ENCODE measurements at regions not wholly inside any gene's neighbourhood (a gene's known extent, or its start where the extent isn't known, plus 50 kb on each side); places are given as distances from the start of the nearest gene placed in this dataset.

- 32 to 38% methylated on average over 5 of the region's 5 CpGs for WGBS, 2 experiments (ENCODE audit: low coverage in 1 of 2, low lambda C conversion rate in 2 of 2, missing lambda C conversion rate in 2 of 2)
Measured at GRCh38 chr5:17806818-17807468, 172.7 kb downstream of the TAF11L14 start.

GRCh38 chr5:17808566-17808965 lies 174.3 kb downstream of the TAF11L14 start:
- no peaks in the 10 kb centered on the region for H3K9me3 ChIP-seq (ENCODE audit: low read depth)
- no peaks in the 10 kb centered on the region for H3F3A ChIP-seq (ENCODE audit: insufficient read depth)
- no peaks in the 10 kb centered on the region for H3K79me2 ChIP-seq (ENCODE audit: insufficient read depth)
- H3K9ac ChIP-seq: no peak overlapping the region
- no peaks in the 10 kb centered on the region for H3K27me3 ChIP-seq (replicated peaks; ENCODE audit: insufficient read depth)
- no peaks in the 10 kb centered on the region for H4K20me1 ChIP-seq (ENCODE audit: insufficient read depth)
- no peaks in the 10 kb centered on the region for H3K9me2 ChIP-seq (ENCODE audit: insufficient read depth)
- DNase-seq: no peak
- H3K4me1 ChIP-seq (ENCODE audit: insufficient read depth): no peaks in the 10 kb centered on the region
- no peaks in the 10 kb centered on the region for H3K36me3 ChIP-seq (ENCODE audit: low read depth)
- WGBS, 2 experiments (ENCODE audit: low coverage in 1 of 2, low lambda C conversion rate in 2 of 2, missing lambda C conversion rate in 2 of 2): 82% methylated on average over 2 of the region's 2 CpGs
- no peak overlapping the region for H3K4me3 ChIP-seq
- in situ Hi-C loops (cut with MboI): no loop called here
- no peak overlapping the region for H2AFZ ChIP-seq
- no peak overlapping the region for H3K27ac ChIP-seq
- TF ChIP-seq EZH2 (IDR thresholded peaks at IDR 0.05; ENCODE audit: insufficient read depth, poor library complexity, severe bottlenecking) (no peak), EZH2phosphoT487 (IDR thresholded peaks at IDR 0.05; ENCODE audit: insufficient read depth, low read depth) (no peak)
- H3K4me2 ChIP-seq (ENCODE audit: unreplicated experiment): no peak overlapping the region

More at GRCh38 chr5:17806818-17807468, 172.7 kb downstream of the TAF11L14 start:
- H2AFZ ChIP-seq: no peak overlapping the region
- no peak overlapping the region for H3K9ac ChIP-seq
- H3F3A ChIP-seq (ENCODE audit: insufficient read depth): no peaks in the 10 kb centered on the region
- H3K4me3 ChIP-seq: no peak overlapping the region
- no peak overlapping the region for H3K27ac ChIP-seq
- H3K36me3 ChIP-seq (ENCODE audit: low read depth): no peaks in the 10 kb centered on the region
- TF ChIP-seq EZH2 (IDR thresholded peaks at IDR 0.05; ENCODE audit: insufficient read depth, poor library complexity, severe bottlenecking) (no peak), EZH2phosphoT487 (IDR thresholded peaks at IDR 0.05; ENCODE audit: insufficient read depth, low read depth) (no peak)
- in situ Hi-C loops (cut with MboI): no loop called here
- H3K9me3 ChIP-seq (ENCODE audit: low read depth): no peaks in the 10 kb centered on the region
- H3K79me2 ChIP-seq (ENCODE audit: insufficient read depth): no peaks in the 10 kb centered on the region
- no peaks in the 10 kb centered on the region for H4K20me1 ChIP-seq (ENCODE audit: insufficient read depth)
- no peak for DNase-seq
- no peaks in the 10 kb centered on the region for H3K9me2 ChIP-seq (ENCODE audit: insufficient read depth)
- no peaks in the 10 kb centered on the region; the same call in 1 of the 2 replicates for H3K27me3 ChIP-seq (replicated peaks; ENCODE audit: insufficient read depth)
- no peak overlapping the region for H3K4me2 ChIP-seq (ENCODE audit: unreplicated experiment)
- H3K4me1 ChIP-seq (ENCODE audit: insufficient read depth): no peaks in the 10 kb centered on the region

- no peak overlapping the region for H3K4me3 ChIP-seq
- no peaks in the 10 kb centered on the region for H3K27me3 ChIP-seq (replicated peaks; ENCODE audit: insufficient read depth)
Measured at GRCh38 chr5:17810734-17811133, 176.5 kb downstream of the TAF11L14 start.

GRCh38 chr5:17813214-17813613 lies 179.0 kb downstream of the TAF11L14 start:
- no peak for DNase-seq
- H3K4me1 ChIP-seq (ENCODE audit: insufficient read depth): no peaks in the 10 kb centered on the region
- H3K4me3 ChIP-seq: no peak overlapping the region
- no peaks in the 10 kb centered on the region for H3K79me2 ChIP-seq (ENCODE audit: insufficient read depth)
- no peak overlapping the region for H2AFZ ChIP-seq
- no peaks in the 10 kb centered on the region for H3K36me3 ChIP-seq (ENCODE audit: low read depth)
- no peaks in the 10 kb centered on the region for H4K20me1 ChIP-seq (ENCODE audit: insufficient read depth)
- no peaks in the 10 kb centered on the region for H3K9me3 ChIP-seq (ENCODE audit: low read depth)
- H3K4me2 ChIP-seq (ENCODE audit: unreplicated experiment): no peak overlapping the region
- H3K9ac ChIP-seq: no peak overlapping the region
- WGBS, 2 experiments (ENCODE audit: low coverage in 1 of 2, low lambda C conversion rate in 2 of 2, missing lambda C conversion rate in 2 of 2): 62 to 63% methylated on average over 5 of the region's 5 CpGs
- TF ChIP-seq EZH2phosphoT487 (IDR thresholded peaks at IDR 0.05; ENCODE audit: insufficient read depth, low read depth) (no peak), EZH2 (IDR thresholded peaks at IDR 0.05; ENCODE audit: insufficient read depth, poor library complexity, severe bottlenecking) (no peak)
- H3K27ac ChIP-seq: no peak overlapping the region
- no peaks in the 10 kb centered on the region for H3K9me2 ChIP-seq (ENCODE audit: insufficient read depth)
- H3K27me3 ChIP-seq (replicated peaks; ENCODE audit: insufficient read depth): no peaks in the 10 kb centered on the region
- in situ Hi-C loops (cut with MboI): no loop called here
- no peaks in the 10 kb centered on the region for H3F3A ChIP-seq (ENCODE audit: insufficient read depth)

More at GRCh38 chr5:17810734-17811133, 176.5 kb downstream of the TAF11L14 start:
- Histone ChIP-seq H3K4me1 (ENCODE audit: insufficient read depth) (no peaks in the 10 kb centered on the region), H3K9ac (no peak overlapping the region), H3F3A (ENCODE audit: insufficient read depth) (no peaks in the 10 kb centered on the region), H2AFZ (no peak overlapping the region), H4K20me1 (ENCODE audit: insufficient read depth) (no peaks in the 10 kb centered on the region), H3K9me3 (ENCODE audit: low read depth) (no peaks in the 10 kb centered on the region), H3K9me2 (ENCODE audit: insufficient read depth) (no peaks in the 10 kb centered on the region), H3K79me2 (ENCODE audit: insufficient read depth) (no peaks in the 10 kb centered on the region), H3K27ac (no peak overlapping the region), H3K4me2 (ENCODE audit: unreplicated experiment) (no peak overlapping the region), H3K36me3 (ENCODE audit: low read depth) (no peaks in the 10 kb centered on the region)
- no peak for TF ChIP-seq EZH2 (IDR thresholded peaks at IDR 0.05; ENCODE audit: insufficient read depth, poor library complexity, severe bottlenecking)
- no peak for TF ChIP-seq EZH2phosphoT487 (IDR thresholded peaks at IDR 0.05; ENCODE audit: insufficient read depth, low read depth)
- WGBS, 2 experiments (ENCODE audit: low coverage in 1 of 2, low lambda C conversion rate in 2 of 2, missing lambda C conversion rate in 2 of 2): 63 to 70% methylated on average over 1 of the region's 1 CpG
- DNase-seq: no peak
- in situ Hi-C loops (cut with MboI): no loop called here
